ENCODE measurements at regions not wholly inside any gene's neighbourhood (a gene's known extent, or its start where the extent isn't known, plus 50 kb on each side); places are given as distances from the start of the nearest gene placed in this dataset.
"Not testable (repeated sequence)": the region's sequence is repeated elsewhere in the genome, so short reads cannot be mapped to it uniquely, and the experiment has no call there.

DNA sequence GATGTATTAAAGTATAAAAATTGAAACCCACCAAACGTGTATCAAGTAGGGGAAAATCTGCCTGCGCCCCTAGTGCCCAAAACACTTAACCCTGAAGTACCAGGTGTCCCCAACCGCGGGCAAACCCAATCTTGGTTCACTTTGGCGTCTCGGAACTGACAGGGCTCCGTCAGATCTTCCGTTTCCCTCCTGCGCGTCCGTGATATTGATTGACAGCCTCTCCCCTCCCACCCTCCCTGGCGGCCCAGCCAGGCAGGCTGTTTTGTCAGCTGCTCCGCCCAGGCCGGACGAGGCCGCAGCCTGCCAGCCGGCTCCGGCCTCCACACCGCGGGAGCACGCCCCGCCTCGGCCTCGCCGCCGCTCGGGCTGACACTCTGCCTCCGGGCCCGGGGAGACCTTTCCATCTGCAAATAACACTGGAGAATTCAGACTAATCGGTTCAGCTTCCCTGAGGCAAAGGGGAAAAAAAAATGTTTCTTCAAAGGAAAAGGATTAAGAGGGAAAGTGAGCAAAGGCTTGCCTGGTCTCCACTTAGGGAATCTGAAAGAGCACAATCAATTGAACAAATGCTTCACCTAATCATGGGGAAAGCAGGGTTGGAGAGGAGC lies 234.9 kb upstream of the MCHR2 start:
- peak in 45 of 51 donors; percentile 3 to 61 (median 23) for DNase-seq

DNA sequence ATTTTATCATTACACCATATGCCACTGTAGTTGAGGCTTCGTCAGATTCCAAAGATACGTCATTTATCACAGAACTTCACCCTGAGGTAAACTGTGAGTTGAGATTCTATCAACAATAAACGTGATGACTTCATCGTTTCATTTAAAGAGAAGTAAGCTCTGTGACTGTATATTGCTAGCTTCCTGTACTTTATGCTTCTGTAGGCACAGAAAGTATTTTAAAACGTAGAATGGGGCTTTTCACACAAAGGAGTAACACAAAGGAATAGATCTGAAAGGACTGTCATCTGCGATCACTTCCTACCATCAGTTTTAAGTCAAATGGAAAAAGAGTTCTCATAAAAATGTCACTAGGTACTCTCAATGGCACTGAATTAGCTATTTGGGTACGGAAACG lies 234.4 kb upstream of the MCHR2 start:
- no peak for DNase-seq

DNA sequence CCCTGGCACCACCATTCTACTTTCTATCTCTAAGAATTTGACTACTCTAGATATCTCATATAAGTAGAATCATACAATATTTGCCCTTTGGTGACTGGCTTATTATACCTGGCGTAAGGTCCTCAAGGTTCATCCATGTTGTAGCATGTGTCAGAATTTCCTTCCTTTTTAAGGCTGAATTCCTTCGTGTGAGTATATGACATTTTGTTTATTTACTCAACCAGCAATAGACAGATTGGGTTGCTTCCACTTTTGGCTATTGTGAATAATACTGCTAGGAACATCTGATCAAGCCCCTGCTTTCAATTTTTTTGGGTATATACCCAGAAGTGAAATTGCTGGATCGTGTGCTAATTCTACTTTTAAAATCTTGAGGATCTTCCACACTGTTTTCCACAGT lies 232.8 kb upstream of the MCHR2 start:
- no peak for DNase-seq

DNA sequence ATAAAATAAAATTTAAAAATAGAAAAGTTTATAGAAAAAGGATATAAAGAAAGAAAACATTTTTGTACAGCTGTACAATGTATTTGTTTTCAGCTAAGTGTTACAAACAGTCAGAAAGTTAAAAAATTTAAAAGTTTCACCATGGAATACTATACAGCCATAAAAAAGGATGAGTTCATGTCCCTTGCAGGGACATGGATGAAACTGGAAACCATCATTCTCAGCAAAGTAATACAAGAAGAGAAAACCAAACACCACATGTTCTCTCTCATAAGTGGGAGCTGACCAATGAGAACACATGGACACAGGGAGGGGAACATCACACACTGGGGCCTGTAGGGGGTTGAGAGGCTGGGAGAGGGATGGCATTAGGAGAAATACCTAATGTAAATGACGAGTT lies 229.9 kb upstream of the MCHR2 start:
- DNase-seq = not testable (repeated sequence)

DNA sequence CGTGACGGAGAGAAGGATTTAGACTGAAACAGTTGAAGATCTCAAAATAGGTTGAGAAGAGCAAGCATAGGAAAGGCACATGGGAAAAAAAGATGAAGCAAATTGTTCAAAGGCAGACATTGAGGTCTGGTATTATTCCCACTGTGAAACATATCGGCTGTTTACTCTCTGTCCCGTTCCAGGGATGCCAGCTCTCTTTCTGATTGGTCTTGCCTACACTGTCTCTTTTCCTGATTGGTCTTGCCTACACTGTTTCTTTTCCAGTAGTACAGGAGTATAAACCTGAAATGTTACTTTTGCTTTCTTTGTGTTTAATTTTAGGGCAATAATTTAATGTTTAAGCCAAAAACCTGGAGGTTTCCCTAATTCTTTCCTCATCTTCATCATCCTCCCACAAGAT lies 226.5 kb upstream of the MCHR2 start:
- DNase-seq = no peak

DNA sequence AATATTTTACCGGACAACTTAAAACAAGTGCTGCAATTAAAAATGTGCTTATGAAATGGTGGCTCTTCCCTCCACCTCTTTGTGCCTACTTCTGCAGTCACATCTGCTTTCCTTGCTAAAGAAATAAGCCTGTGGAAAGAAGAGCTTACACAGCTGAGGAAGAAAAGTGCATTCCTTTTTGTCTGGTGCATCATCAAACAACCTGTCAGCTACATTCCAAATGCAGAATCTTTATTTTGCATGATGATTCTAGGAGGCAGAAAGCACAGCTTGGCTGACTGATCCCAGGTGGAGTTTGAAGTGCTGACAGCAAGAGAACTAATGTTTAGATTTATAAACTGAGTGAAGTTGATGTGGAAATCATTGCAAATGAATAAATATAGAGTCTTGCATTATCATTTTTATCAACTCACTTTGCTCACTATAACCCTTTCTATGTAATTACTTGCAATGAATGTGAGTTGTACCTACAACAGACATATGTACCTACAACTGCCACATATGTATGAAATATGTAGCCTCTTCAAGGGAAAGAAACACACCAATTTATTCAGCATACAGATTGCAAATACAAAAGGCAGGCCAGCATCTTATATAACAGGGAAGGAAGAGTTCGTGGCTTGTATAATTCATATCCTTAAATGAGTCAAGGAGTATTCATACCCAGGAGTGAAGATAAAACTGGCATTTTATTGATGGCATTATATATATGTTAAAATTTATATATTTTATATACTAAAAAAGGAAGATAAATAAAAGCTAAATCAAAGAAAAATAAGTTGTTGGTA lies 223.4 kb upstream of the MCHR2 start:
- DNase-seq = no peak

DNA sequence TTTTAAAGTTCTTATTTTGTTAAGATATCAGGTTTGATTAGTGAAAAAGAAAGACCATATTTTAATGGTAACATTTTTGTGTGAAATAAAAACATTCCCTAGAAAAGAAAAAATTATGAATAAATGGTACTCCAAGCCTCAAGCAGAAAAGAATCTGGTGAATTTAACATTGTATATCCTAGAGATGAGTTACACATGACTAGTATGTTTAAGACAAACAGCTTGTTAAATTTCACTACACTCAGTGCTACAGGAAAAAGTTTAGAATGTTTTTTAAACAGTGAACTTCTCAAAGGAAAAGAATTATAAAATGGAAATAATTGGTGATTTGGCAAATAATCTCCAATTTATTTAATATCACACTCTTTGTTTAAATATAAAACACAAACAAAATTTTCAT lies 222.7 kb upstream of the MCHR2 start:
- DNase-seq = no peak

DNA sequence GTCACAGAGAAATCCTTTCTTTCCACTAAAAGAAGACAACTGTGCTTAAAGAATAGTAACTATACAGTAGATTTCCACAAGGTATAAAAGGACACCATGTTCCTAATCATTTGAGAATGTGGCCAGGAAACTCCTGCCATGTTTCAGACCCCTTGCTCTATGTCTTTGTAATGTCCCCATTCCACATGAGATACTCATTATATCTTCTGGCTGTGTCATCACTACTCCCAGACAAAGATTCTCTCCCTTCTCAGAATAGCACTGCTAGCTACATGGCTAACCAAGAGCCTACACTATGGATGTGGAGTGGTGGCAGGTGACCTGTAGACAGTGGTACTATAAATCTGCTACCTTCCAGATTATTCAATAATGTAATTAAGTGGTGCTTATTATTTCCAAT lies 218.1 kb upstream of the MCHR2 start:
- DNase-seq = no peak

DNA sequence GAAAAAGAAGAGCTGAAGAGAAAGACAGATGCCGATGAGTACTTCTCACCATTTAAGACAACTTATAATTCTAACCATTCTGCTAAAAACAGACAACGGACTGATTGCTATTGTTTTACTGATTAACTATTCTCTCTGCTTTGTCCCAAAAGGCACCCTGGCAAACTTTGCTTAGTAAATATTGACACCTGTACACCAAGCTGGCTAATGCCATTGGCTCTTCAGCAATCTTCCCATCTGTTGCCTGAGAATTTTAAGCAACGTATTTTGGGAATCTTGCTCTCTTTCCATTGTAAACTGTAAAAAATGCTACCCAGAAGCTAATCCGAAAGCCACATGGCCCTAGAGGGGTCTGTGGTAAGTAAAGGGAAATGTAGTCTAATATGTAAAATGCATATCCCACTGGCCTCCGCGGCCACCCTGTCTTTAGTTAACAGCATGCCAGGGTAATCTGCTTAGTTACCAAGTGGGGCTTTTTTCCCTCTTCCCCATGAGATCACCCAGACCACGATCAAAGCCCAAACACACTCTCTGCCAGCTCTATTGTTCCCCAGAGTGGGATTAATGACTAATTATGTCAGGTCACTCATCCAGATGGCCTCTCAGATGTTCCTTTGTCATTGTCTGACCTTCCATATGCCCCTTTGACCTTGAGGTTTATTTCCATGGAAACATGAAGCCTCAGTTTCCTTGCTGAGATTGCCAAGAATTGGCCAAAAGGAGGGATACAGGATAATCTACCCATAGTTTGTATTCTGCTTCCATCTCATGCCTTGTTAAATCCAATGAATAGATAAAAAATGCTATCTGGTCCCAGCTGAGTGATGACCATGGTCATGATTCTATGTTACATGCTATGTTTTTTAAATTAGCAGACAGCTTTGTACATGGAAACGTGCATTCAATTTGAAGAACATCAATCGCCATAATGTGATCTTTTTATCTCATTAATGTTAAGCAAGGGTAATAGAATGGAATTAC lies 216.4 kb upstream of the MCHR2 start:
- no peak for DNase-seq

DNA sequence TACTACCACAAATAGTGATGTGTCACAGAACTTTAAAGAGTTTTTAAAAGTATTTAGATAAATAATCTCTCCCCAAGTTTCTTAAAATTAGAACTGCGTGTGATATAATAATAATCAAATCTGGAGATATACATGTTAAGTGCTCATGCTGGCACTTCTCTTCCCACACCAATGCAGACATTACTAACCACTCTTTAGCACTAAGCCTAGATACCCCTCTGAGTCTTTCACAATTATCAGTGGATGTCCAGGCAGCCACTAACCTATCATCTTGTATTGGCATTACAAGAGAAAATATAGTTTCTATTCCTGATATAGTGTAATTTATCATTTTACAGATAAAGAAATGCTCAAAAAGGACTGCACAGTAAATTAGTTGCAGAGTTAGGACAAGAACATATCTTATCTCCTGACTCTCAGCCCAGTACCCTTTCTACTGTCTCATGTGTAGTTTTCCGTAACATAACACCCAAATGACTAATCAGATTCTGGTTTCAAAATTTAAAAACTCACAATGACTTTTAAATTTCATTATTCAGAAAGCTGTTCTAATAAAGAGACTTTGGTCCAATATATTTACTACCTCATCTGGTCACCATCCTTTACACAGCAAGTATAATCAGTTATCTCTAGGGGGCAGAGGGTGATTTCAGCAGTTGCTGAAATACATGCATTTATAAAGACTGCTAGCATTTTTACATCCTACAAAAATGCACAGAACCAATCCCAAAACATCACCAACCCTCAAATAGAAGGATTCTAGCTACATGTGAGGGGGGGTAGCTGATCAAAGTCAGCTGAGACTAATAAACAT lies 215.5 kb upstream of the MCHR2 start:
- DNase-seq = no peak

DNA sequence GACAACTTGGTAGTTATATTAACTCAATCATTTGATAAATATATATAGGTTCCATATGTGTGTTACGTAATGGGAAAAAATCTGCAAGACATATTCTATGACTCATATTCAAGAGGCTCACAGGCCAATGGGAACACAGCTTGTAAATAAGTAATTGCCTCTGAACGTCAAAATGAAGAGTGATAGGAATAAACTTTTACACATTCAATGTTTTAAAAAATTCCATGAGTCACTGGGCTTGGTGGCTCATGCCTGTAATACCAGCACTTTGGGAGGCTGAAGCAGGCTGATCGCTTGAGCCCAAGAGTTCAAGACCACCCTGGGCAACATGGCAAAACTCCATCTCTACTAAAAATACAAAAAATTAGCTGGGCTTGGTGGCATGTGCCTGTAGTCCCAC lies 209.4 kb upstream of the MCHR2 start:
- no peak for DNase-seq

DNA sequence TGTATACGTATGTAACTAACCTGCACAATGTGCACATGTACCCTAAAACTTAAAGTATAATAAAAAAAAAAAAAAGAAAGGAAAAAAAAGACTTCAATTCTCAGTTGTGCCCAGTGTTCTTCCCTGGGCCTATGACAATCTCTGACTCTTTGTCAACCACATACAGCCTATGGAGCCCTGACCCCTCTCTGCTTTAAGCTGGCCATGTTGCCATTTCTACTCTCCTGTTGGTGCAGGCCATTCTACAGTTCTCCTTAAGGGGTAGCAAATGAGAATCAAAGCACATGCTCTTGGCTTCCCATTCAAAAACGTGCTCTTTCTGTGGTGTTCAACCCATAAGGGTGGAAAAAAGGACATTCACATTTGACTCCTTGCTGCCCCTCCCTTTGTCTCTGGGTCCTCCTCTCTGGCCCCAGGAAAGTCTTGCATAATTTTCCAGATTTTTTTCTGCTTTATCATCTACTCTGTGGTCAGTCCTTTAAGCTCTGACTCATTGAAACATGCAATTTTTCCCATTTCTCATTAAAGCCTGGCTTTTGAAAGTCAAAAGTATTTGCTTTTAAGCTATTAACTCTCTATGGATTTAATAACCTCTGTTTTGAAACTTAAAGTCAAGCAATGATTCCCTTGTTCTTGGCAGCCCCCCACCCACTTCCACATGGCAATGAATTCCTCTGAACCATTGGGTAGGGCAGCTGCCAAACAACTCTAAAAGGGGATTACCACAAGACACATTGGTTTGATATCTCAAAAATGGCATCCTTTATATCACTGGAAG lies 208.6 kb upstream of the MCHR2 start:
- no peak for DNase-seq

DNA sequence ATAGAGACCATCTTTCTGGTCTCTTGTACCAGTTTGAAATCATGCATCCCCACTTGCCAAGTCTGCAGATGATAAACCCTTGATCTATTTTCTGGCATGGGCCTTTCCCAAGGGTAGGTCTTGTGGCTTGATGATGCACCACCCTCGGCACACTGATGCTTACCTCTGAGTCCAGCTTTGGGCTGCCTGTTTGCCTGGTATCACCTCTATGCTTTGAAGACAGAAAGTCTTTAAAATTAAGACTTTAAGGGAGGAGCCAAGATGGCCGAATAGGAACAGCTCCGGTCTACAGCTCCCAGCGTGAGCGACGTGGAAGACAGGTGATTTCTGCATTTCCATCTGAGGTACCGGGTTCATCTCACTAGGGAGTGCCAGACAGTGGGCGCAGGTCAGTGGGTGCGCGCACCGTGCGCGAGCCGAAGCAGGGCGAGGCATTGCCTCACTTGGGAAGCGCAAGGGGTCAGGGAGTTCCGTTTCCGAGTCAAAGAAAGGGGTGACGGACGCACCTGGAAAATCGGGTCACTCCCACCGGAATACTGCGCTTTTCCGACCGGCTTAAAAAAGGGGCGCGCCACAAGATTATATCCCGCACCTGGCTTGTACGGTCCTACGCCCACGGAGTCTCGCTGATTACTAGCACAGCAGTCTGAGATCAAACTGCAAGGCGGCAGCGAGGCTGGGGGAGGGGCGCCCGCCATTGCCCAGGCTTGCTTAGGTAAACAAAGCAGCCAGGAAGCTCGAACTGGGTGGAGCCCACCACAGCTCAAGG lies 202.4 kb upstream of the MCHR2 start:
- DNase-seq = not testable (repeated sequence)

DNA sequence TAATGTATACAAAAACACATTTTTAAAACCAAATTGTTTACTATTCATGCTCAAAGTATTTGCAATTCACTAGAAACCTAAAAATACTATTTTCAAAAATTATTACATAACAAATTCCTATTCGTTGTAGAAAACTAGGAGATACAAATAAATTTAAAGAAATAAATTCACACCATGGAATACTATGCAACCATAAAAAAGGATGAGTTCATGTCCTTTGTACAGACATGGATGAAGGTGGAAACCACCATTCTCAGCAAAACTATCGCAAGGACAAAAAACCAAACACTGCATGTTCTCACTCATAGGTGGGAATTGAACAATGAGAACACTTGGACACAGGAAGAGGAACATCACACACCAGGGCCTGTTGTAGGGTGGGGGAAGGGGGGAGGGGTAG lies 201.2 kb upstream of the MCHR2 start:
- DNase-seq = not testable (repeated sequence)

DNA sequence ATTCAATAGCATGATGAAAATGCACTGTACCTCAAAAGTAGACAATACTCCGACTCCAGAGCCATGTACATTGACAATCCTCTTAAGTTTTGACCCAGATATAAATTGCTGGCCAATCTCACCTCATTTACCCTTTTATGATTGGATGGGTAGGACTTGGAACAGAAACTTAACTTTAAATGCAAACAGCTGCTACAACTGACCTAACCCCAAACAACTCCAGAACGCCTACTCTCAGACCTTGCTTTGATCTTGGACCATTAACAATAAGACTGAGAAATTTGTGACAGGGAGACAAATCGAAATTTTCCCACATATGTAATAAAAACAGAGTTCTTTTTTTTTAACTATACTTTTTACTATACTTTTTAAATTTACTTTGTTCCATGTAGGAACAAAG lies 200.5 kb upstream of the MCHR2 start:
- no peak for DNase-seq

DNA sequence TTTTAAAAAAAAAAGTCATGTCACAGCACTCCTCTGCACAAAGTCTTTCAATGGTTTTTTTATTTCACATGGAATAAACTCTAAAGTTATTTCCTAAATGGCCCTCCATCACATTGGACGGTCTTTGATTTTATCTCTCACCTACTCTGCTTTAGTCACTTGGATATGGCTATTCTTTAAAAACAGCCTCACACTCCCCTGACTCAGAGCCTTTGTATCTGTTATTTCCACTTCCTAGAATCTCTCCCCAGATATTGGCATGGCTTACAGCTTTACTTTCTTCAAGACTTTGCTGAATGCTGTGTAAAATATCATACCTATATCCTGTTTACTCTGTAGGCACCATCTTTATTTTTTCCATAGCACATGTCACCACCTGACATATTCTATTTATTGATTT lies 194.7 kb upstream of the MCHR2 start:
- no peak for DNase-seq

DNA sequence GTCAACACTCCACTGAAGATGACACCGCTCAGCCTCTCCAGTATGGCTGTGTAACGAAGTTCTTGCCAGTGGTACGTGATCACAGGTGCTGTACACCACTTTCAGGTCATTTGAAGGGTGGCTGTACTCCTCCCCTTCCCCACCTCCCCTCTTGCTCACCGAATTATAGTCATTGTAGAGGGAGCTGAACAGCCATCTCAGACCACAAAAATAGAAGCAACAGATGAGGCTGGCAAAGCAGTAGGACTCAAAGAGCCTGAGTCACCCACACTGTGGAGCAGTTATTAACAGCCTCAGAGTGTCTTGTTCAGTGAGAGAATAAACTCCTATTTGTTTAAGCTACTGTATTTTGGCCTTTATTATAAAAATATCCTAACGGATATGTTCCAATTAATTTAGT lies 192.5 kb upstream of the MCHR2 start:
- DNase-seq = no peak

DNA sequence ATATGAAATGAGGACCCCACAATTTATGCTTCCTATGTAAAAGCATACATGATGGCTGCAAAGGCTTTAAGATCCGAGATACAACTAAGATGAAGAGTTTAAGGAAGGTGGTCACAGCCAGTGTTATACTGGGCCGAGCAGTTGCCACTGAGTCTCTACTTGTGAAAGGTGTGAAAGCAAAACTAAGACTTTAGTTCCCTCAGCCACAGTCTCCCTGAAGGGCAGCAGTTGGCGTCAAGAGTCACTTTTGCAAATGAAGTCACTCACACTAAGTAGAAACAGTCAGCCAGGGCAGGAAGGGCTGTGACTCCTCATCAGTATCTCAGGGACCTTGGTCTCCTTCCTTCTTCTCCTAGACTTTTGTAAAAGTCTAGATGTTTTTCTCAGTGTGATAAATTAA lies 191.6 kb upstream of the MCHR2 start:
- no peak for DNase-seq

DNA sequence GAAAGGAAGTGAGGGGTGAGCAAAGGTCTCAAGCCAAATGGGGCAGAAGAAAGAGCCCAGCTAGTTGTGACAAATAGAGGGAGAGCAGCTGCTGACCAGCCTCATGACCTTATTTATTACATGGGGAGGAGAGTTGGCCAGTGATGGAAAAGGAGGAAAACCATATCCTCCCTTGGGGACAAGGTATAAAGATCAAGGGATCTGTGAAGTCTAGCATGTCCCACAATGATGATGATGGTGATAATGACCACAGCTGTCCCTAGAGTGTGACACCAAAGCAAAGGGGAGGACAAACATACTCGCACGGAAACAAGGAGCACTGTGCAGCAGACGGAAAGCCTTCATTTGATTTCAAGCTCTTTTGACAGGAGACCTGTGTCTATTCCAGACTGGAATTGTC lies 190.4 kb upstream of the MCHR2 start:
- no peak for DNase-seq

DNA sequence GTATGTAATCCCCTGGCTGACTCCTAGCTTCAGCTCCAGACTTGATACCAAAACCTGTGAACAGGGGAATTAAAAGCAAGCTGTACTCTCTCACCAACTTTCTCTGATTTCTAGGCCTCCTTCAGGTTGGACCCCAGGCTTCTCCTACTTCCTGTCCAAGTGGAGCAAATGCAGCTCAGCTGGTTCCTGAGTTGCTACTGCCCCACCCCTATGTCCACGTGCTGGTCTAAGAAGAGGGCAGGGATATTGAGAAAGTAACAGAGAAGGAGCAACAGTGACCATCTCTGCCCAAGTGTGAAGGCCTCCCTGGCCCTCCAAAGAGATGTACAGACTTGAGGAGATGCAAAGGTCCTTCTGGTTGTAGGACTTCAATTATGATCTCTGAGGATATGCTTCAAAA lies 188.3 kb upstream of the MCHR2 start:
- DNase-seq = no peak
